ENCODE measurements at regions not wholly inside any gene's neighbourhood (a gene's known extent, or its start where the extent isn't known, plus 50 kb on each side); places are given as distances from the start of the nearest gene placed in this dataset.

DNA sequence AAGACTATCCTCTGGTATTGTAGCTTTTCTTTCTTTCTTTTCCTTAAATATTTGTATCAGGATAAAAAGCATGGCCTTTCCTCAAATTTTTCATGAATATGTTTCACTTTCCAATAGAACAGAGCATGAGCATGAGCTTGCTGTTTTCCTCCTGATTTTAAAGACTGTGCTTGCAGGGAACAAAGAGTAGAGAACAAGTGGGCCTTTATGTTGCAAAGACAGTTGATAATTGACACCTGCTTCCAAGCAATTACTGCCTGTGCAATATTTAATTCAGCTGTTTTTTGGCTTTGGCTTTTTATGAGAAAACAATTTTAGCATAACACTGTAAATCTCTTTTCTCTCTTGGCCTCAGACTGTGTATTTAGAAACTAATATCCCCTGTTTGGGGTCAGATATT, 263.6 kb upstream of the AZI2 start:
- TF ChIP-seq, protein P1, sequence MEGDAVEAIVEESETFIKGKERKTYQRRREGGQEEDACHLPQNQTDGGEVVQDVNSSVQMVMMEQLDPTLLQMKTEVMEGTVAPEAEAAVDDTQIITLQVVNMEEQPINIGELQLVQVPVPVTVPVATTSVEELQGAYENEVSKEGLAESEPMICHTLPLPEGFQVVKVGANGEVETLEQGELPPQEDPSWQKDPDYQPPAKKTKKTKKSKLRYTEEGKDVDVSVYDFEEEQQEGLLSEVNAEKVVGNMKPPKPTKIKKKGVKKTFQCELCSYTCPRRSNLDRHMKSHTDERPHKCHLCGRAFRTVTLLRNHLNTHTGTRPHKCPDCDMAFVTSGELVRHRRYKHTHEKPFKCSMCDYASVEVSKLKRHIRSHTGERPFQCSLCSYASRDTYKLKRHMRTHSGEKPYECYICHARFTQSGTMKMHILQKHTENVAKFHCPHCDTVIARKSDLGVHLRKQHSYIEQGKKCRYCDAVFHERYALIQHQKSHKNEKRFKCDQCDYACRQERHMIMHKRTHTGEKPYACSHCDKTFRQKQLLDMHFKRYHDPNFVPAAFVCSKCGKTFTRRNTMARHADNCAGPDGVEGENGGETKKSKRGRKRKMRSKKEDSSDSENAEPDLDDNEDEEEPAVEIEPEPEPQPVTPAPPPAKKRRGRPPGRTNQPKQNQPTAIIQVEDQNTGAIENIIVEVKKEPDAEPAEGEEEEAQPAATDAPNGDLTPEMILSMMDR (IDR thresholded peaks at IDR 0.05 in 8 of 11, conservative IDR thresholded peaks at IDR 0.05 in 3 of 11) = no peak
- TF ChIP-seq POLR2AphosphoS5 (IDR thresholded peaks at IDR 0.05) (no peak), POLR2A (IDR thresholded peaks at IDR 0.05) (no peak)
